Fibroblast of lung (primary cell): ENCODE measurements at regions not wholly inside any gene's neighbourhood (a gene's known extent, or its start where the extent isn't known, plus 50 kb on each side); places are given as distances from the start of the nearest gene placed in this dataset.

Experiments
- DNase-seq, 2 donors: peaks; one replicate each; pipeline versions ENCODE4 v3.0.0 to v3.0.0-alpha.2; 2010; ENCODE audit warnings: low read depth in 2 of 2
- H2AFZ ChIP-seq: 2 replicates; pipeline ENCODE4 v1.5.1; 2012; ENCODE audit warnings: low read length, control low read depth, inconsistent platforms
- H3K27ac ChIP-seq: 2 replicates; pipeline ENCODE4 v1.5.1; 2011; ENCODE audit warnings: low read length, control low read depth; ENCODE audit not compliant: insufficient read depth
- H3K27me3 ChIP-seq: 2 replicates; pipeline ENCODE4 v1.5.1; 2011; ENCODE audit warnings: mild to moderate bottlenecking, low read length; ENCODE audit not compliant: control insufficient read depth, insufficient read depth
- H3K36me3 ChIP-seq: 2 replicates; pipeline ENCODE4 v1.5.1; 2011; ENCODE audit warnings: low read length; ENCODE audit not compliant: control insufficient read depth, insufficient read depth
- H3K4me1 ChIP-seq: 2 replicates; pipeline ENCODE4 v1.5.1; 2011; ENCODE audit warnings: low read length; ENCODE audit not compliant: control insufficient read depth, insufficient read depth; ENCODE audit errors: extremely low read depth
- H3K4me2 ChIP-seq: 2 replicates; pipeline ENCODE4 v1.5.1; 2011; ENCODE audit warnings: low read length, control low read depth; ENCODE audit not compliant: insufficient read depth; ENCODE audit errors: extremely low read depth
- H3K4me3 ChIP-seq, 4 experiments: fragments of 200-600 bp in 1 of 4; sonication (generic) in 1 of 4; replicated peaks in 1 of 4; 2 replicates each; pipeline ENCODE4 v1.5.1; 2011 to 2016; ENCODE audit warnings: low read length in 4 of 4, low read depth in 3 of 4, mild to moderate bottlenecking in 3 of 4, control low read depth in 2 of 4, inconsistent platforms in 1 of 4, mixed read lengths in 1 of 4; ENCODE audit not compliant: insufficient read depth in 1 of 4; ENCODE audit errors: control extremely low read depth in 1 of 4
- H3K79me2 ChIP-seq: 2 replicates; pipeline ENCODE4 v1.5.1; 2012; ENCODE audit warnings: mild to moderate bottlenecking, low read length, inconsistent platforms; ENCODE audit not compliant: control insufficient read depth, insufficient read depth
- H3K9ac ChIP-seq: 2 replicates; pipeline ENCODE4 v1.5.1; 2011; ENCODE audit warnings: mild to moderate bottlenecking, low read length, control low read depth; ENCODE audit not compliant: insufficient read depth
- H3K9me3 ChIP-seq: 2 replicates; pipeline ENCODE4 v1.5.1; 2012; ENCODE audit warnings: low read depth, low read length; ENCODE audit not compliant: control insufficient read depth, insufficient read depth
- H4K20me1 ChIP-seq: 2 replicates; pipeline ENCODE4 v1.5.1; 2011; ENCODE audit warnings: low read length; ENCODE audit not compliant: control insufficient read depth, insufficient read depth; ENCODE audit errors: extremely low read depth
- EZH2 ChIP-seq: IDR thresholded peaks from 2 replicates; pipeline ENCODE4 v1.5.1; 2012; ENCODE audit warnings: low read length, control low read depth, mild to moderate bottlenecking; ENCODE audit errors: missing control alignments
- TF ChIP-seq, protein P1 (sequence below), 2 donors: IDR thresholded peaks in 1 of 2; conservative IDR thresholded peaks in 1 of 2; 1 replicate in 1 of 2; 2 replicates in 1 of 2; pipeline ENCODE4 v1.5.1; 2011 to 2012; ENCODE audit warnings: low read length in 2 of 2, control low read depth in 1 of 2, inconsistent platforms in 1 of 2, low read depth in 1 of 2, mild to moderate bottlenecking in 1 of 2

DNA sequence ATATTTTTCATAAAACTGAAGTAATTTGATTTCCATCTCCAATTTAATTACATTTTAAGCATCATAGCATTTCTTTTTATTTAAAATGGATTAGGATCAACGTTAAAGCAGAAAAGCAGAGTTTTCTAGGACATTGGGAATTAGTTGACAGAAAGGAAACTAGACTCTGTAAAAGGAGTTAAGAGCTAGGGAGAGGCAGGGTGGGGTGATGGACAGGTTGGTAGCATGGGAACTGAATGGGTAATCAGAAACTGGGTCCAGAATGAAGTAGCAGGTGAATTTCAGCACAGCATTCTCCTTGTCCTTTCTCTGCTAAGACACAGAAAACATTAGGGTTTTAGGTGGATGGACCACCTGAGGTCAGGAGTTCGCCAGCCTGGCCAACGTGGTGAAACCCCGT, 97.6 kb downstream of the ANAPC4 start:
- TF ChIP-seq EZH2, result no peak
- TF ChIP-seq, protein P1, sequence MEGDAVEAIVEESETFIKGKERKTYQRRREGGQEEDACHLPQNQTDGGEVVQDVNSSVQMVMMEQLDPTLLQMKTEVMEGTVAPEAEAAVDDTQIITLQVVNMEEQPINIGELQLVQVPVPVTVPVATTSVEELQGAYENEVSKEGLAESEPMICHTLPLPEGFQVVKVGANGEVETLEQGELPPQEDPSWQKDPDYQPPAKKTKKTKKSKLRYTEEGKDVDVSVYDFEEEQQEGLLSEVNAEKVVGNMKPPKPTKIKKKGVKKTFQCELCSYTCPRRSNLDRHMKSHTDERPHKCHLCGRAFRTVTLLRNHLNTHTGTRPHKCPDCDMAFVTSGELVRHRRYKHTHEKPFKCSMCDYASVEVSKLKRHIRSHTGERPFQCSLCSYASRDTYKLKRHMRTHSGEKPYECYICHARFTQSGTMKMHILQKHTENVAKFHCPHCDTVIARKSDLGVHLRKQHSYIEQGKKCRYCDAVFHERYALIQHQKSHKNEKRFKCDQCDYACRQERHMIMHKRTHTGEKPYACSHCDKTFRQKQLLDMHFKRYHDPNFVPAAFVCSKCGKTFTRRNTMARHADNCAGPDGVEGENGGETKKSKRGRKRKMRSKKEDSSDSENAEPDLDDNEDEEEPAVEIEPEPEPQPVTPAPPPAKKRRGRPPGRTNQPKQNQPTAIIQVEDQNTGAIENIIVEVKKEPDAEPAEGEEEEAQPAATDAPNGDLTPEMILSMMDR (conservative IDR thresholded peaks at IDR 0.05 in 1 of 2, IDR thresholded peaks at IDR 0.05 in 1 of 2; ENCODE audit: low read depth in 1 of 2, low read length in 2 of 2), result no peak
- Histone ChIP-seq H4K20me1 (no peaks in the 10 kb centered on the region), H3K4me2 (no peak overlapping the region), H3K36me3 (no peaks in the 10 kb centered on the region), H3K9ac (no peak overlapping the region), H3K4me3 (no peak overlapping the region), H3K27me3 (no peaks in the 10 kb centered on the region), H3K27ac (no peak overlapping the region), H3K4me1 (no peaks in the 10 kb centered on the region), H2AFZ (no peak overlapping the region), H3K9me3 (no peaks in the 10 kb centered on the region), H3K79me2 (no peaks in the 10 kb centered on the region)
- no peak for DNase-seq

DNA sequence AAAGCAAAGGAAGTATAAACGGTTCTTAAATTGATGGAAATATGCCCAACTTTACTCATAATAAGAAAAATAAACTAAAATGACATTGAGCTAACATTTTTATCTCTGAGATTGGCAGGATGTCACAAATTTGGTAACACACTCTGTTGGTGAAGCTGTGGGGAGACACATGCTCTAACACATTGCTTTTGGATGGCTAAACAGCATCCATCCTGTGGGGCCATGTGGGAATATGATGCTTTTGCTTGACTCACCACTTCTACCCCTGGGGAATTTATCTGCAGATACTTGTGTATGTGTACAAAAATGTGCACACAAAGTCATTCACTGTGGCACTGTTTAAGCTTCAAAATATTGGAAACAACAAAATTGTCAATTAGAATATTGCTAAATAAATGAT, 100.2 kb downstream of the ANAPC4 start:
- H3K36me3 ChIP-seq, result no peaks in the 10 kb centered on the region
- no peaks in the 10 kb centered on the region for H4K20me1 ChIP-seq
- TF ChIP-seq, protein P1 (conservative IDR thresholded peaks at IDR 0.05 in 1 of 2, IDR thresholded peaks at IDR 0.05 in 1 of 2; ENCODE audit: low read depth in 1 of 2, low read length in 2 of 2), result no peak
- TF ChIP-seq EZH2, result no peak
- no peaks in the 10 kb centered on the region for H3K79me2 ChIP-seq
- no peak overlapping the region for H3K4me2 ChIP-seq
- no peaks in the 10 kb centered on the region for H3K27me3 ChIP-seq
- H3K27ac ChIP-seq, result no peak overlapping the region
- no peaks in the 10 kb centered on the region for H3K9me3 ChIP-seq
- no peaks in the 10 kb centered on the region for H3K4me1 ChIP-seq
- no peak for DNase-seq
- no peak overlapping the region for H2AFZ ChIP-seq
- H3K4me3 ChIP-seq, result no peak overlapping the region
- H3K9ac ChIP-seq, result no peak overlapping the region

DNA sequence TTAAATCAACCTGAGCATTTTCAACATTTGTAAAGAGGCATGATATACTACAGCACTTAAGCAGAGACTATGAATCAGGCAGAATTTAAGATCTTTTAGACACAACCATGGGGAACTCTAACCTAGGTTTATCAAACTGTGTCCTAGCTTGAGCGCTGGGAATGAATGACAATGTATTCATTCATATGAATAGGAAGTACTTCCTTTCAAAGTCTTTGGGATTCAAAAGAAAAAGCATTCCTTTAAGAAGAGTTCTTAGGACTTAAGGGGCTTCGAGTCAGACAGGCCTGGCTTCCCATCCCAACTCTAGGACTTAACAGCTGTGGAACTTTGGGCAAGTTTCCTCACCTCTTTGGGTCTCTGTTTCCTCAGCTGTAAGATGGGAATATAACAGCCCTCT, 104.6 kb downstream of the ANAPC4 start:
- no peaks in the 10 kb centered on the region for H3K36me3 ChIP-seq
- H3K4me3 ChIP-seq, result no peak overlapping the region
- no peak overlapping the region for H3K9ac ChIP-seq
- no peaks in the 10 kb centered on the region for H3K9me3 ChIP-seq
- no peaks in the 10 kb centered on the region for H3K27me3 ChIP-seq
- no peak overlapping the region for H2AFZ ChIP-seq
- no peaks in the 10 kb centered on the region for H3K79me2 ChIP-seq
- no peak overlapping the region for H3K4me2 ChIP-seq
- DNase-seq, result no peak
- no peaks in the 10 kb centered on the region for H4K20me1 ChIP-seq
- TF ChIP-seq, protein P1 (conservative IDR thresholded peaks at IDR 0.05 in 1 of 2, IDR thresholded peaks at IDR 0.05 in 1 of 2; ENCODE audit: low read depth in 1 of 2, low read length in 2 of 2), result no peak
- no peak overlapping the region for H3K27ac ChIP-seq
- H3K4me1 ChIP-seq, result no peaks in the 10 kb centered on the region
